HCT116 (cell line): ENCODE measurements at regions not wholly inside any gene's neighbourhood (a gene's known extent, or its start where the extent isn't known, plus 50 kb on each side); places are given as distances from the start of the nearest gene placed in this dataset.

Experiments
- ATAC-seq: fragments of 200-7000 bp; cut with Tn5 transposase; 2 replicates; pipeline ENCODE4 v1.9.1; 2020; ENCODE audit warnings: mild to moderate bottlenecking, moderate library complexity
- BruUV-seq: library from RNA; stranded (reverse); fragments of 400-500 nt; replicated peaks from 2 replicates; lab custom pipeline; 2021; lab: Mats Ljungman, UMichigan
- CTCF ChIA-PET: fragments of 300-600 bp; sonication (Branson Sonifier 250); formaldehyde crosslinking; loops from one replicate; lab custom pipeline; 2021; ENCODE audit warnings: antibody characterized with exemption; lab: Charles Lee
- POLR2A ChIA-PET: fragments of 300-600, 350-600 bp; sonication (Branson Sonifier 250); formaldehyde crosslinking; loops from one replicate; lab custom pipeline; 2021; ENCODE audit warnings: antibody characterized with exemption; lab: Charles Lee
- RAD21 ChIA-PET, 2 experiments: fragments of 300-600 bp; sonication (Branson Sonifier 250); formaldehyde crosslinking; loops; one replicate each; lab custom pipeline; 2023; ENCODE audit warnings: low total read pairs in 2 of 2; ENCODE audit not compliant: uncharacterized antibody in 2 of 2, unreplicated experiment in 2 of 2, low non-redundant PET in 1 of 2; lab: Charles Lee
- DNase-seq: peaks from one replicate; pipeline ENCODE4 v3.0.0-alpha.2; 2010; ENCODE audit warnings: low read depth, low spot score
- H2AFZ ChIP-seq: fragments of 200-600 bp; shearing (Covaris generic), sonication (generic); 2 replicates; pipeline ENCODE4 v1.6.1; 2017; ENCODE audit warnings: low read depth, mixed run types, mixed read lengths, antibody characterized with exemption, low read length; ENCODE audit not compliant: poor library complexity, severe bottlenecking
- H3K27ac ChIP-seq: 2 replicates; pipeline ENCODE4 v1.5.1; 2012; ENCODE audit warnings: low read depth, low read length
- H3K27me3 ChIP-seq: fragments of 200-600 bp; sonication (generic); 2 replicates; pipeline ENCODE4 v1.6.1; 2016; ENCODE audit warnings: mixed run types, low read length, mixed read lengths; ENCODE audit not compliant: insufficient read depth
- H3K36me3 ChIP-seq, 2 experiments: fragments of 200-500 bp in 1 of 2; fragments of 200-600 bp in 1 of 2; sonication (Bioruptor generic) in 1 of 2; sonication (generic) in 1 of 2; 2 replicates each; pipeline versions ENCODE4 v1.5.1 to v1.6.1; 2014 to 2016; ENCODE audit warnings: low read length in 2 of 2, inconsistent platforms in 1 of 2, mixed read lengths in 1 of 2, mixed run types in 1 of 2; ENCODE audit not compliant: insufficient read depth in 2 of 2, control insufficient read depth in 1 of 2
- H3K4me1 ChIP-seq, 2 experiments: fragments of 200-600 bp in 1 of 2; sonication (generic) in 1 of 2; 2 replicates each; pipeline versions ENCODE4 v1.5.1 to v1.6.1; 2012 to 2017; ENCODE audit warnings: low read length in 2 of 2, inconsistent platforms in 1 of 2, mild to moderate bottlenecking in 1 of 2, mixed read lengths in 1 of 2, mixed run types in 1 of 2, moderate library complexity in 1 of 2; ENCODE audit not compliant: insufficient read depth in 2 of 2, control insufficient read depth in 1 of 2
- H3K4me2 ChIP-seq: fragments of 200-600 bp; sonication (generic); 2 replicates; pipeline ENCODE4 v1.6.1; 2017; ENCODE audit warnings: mixed run types, low read length, mixed read lengths
- H3K4me3 ChIP-seq, 2 experiments: fragments of 200-600 bp in 1 of 2; sonication (generic) in 1 of 2; replicated peaks in 1 of 2; 2 replicates each; pipeline ENCODE4 v1.5.1; 2011 to 2016; ENCODE audit warnings: low read length in 2 of 2, control low read depth in 1 of 2, low read depth in 1 of 2, mild to moderate bottlenecking in 1 of 2, mixed read lengths in 1 of 2, mixed run types in 1 of 2
- H3K79me2 ChIP-seq: fragments of 200-600 bp; sonication (generic); 2 replicates; pipeline ENCODE4 v1.6.1; 2017; ENCODE audit warnings: mild to moderate bottlenecking, mixed run types, low read length, moderate library complexity, mixed read lengths; ENCODE audit not compliant: insufficient read depth
- H3K9ac ChIP-seq: fragments of 200-600 bp; sonication (generic); 2 replicates; pipeline ENCODE4 v1.6.1; 2016; ENCODE audit warnings: low read length, mixed read lengths
- H3K9me2 ChIP-seq: fragments of 200-600 bp; sonication (generic), shearing (Covaris generic); 2 replicates; pipeline ENCODE4 v1.6.1; 2017; ENCODE audit warnings: mixed run types, mild to moderate bottlenecking, moderate library complexity; ENCODE audit not compliant: insufficient read depth
- H3K9me3 ChIP-seq, 2 experiments: fragments of 200-500 bp in 1 of 2; fragments of 200-600 bp in 1 of 2; sonication (Bioruptor generic) in 1 of 2; sonication (generic) in 1 of 2; 2 replicates each; pipeline ENCODE4 v1.6.1; 2014 to 2017; ENCODE audit warnings: low read length in 2 of 2, mixed read lengths in 2 of 2, inconsistent platforms in 1 of 2, low read depth in 1 of 2, mild to moderate bottlenecking in 1 of 2, mixed run types in 1 of 2, moderate library complexity in 1 of 2; ENCODE audit not compliant: control insufficient read depth in 1 of 2, insufficient read depth in 1 of 2
- H4K20me1 ChIP-seq: fragments of 200-600 bp; sonication (generic), shearing (Covaris generic); 2 replicates; pipeline ENCODE4 v1.6.1; 2017; ENCODE audit warnings: mixed run types, mild to moderate bottlenecking, moderate library complexity; ENCODE audit not compliant: insufficient read depth
- CBX3 ChIP-seq: IDR thresholded peaks from 2 replicates; pipeline ENCODE4 v1.6.1; 2012; ENCODE audit warnings: low read depth
- CEBPB ChIP-seq: IDR thresholded peaks from 2 replicates; pipeline ENCODE4 v1.6.1; 2012; ENCODE audit warnings: low read depth
- CTCF ChIP-seq, 3 experiments: fragments of 200-600 bp in 1 of 3; sonication (generic) in 1 of 3; IDR thresholded peaks in 2 of 3; conservative IDR thresholded peaks in 1 of 3; 2 replicates each; pipeline ENCODE4 v1.5.1; 2012 to 2017; ENCODE audit warnings: low read depth in 2 of 3, low read length in 2 of 3, antibody characterized with exemption in 1 of 3, borderline replicate concordance in 1 of 3, control low read depth in 1 of 3, mild to moderate bottlenecking in 1 of 3, mixed read lengths in 1 of 3, mixed run types in 1 of 3, moderate library complexity in 1 of 3; ENCODE audit not compliant: insufficient read depth in 1 of 3
- EGR1 ChIP-seq: IDR thresholded peaks from 2 replicates; pipeline ENCODE4 v1.6.1; 2012; ENCODE audit warnings: low read depth
- ELF1 ChIP-seq: IDR thresholded peaks from 2 replicates; pipeline ENCODE4 v1.6.1; 2012; ENCODE audit warnings: low read depth, borderline replicate concordance
- EZH2 ChIP-seq: fragments of 200-600 bp; sonication (generic); IDR thresholded peaks from 2 replicates; pipeline ENCODE4 v1.6.1; 2017; ENCODE audit warnings: antibody characterized with exemption, mixed run types
- FOSL1 ChIP-seq: IDR thresholded peaks from 2 replicates; pipeline ENCODE4 v1.6.1; 2012; ENCODE audit warnings: low read depth
- MAX ChIP-seq: IDR thresholded peaks from 2 replicates; pipeline ENCODE4 v1.6.1; 2012
- POLR2A ChIP-seq: IDR thresholded peaks from 2 replicates; pipeline ENCODE4 v1.7.0; 2011; ENCODE audit warnings: borderline replicate concordance; ENCODE audit not compliant: insufficient read depth, insufficient read length; ENCODE audit errors: extremely low read depth
- RAD21 ChIP-seq: IDR thresholded peaks from 2 replicates; pipeline ENCODE4 v1.6.1; 2012; ENCODE audit warnings: low read depth, mild to moderate bottlenecking
- SIN3A ChIP-seq: IDR thresholded peaks from 2 replicates; pipeline ENCODE4 v1.6.1; 2012; ENCODE audit warnings: low read depth
- SP1 ChIP-seq: IDR thresholded peaks from 2 replicates; pipeline ENCODE4 v1.6.1; 2012; ENCODE audit warnings: low read depth
- YY1 ChIP-seq: IDR thresholded peaks from 2 replicates; pipeline ENCODE4 v1.6.1; 2011; ENCODE audit warnings: low read length, low read depth, moderate library complexity, mild to moderate bottlenecking; ENCODE audit not compliant: insufficient replicate concordance; ENCODE audit errors: extremely low read depth
- ZBTB33 ChIP-seq: IDR thresholded peaks from 2 replicates; pipeline ENCODE4 v1.6.1; 2011; ENCODE audit warnings: mild to moderate bottlenecking, low read length, moderate library complexity; ENCODE audit not compliant: insufficient replicate concordance; ENCODE audit errors: extremely low read depth
- ZFX ChIP-seq: fragments of 450-650 bp; IDR thresholded peaks from 2 replicates; pipeline ENCODE4 v1.6.1; 2017
- ZNF274 ChIP-seq: fragments of 200-500 bp; sonication (Bioruptor generic); IDR thresholded peaks from 2 replicates; pipeline ENCODE4 v1.6.1; 2014; ENCODE audit warnings: mild to moderate bottlenecking, low read depth, low read length, inconsistent platforms
- intact Hi-C: fragments of 100-400 bp; cut with micrococcal nuclease; formaldehyde crosslinking; loops from 2 replicates; pipeline ENCODE4 v1.10.0; 2022

- H3K4me2 ChIP-seq, result no peak overlapping the region
- H4K20me1 ChIP-seq, result no peaks in the 10 kb centered on the region
- no peak overlapping the region for H2AFZ ChIP-seq
- intact Hi-C loops, result no loop called here
- no peak for TF ChIP-seq EZH2
- TF ChIP-seq CBX3, result no peak; the same call in 1 of the 2 replicates
- TF ChIP-seq YY1, result no peak
- no peak for TF ChIP-seq ZNF274
- POLR2A ChIA-PET, result no interaction called here
- DNase-seq (no peak), ATAC-seq (no peak)
- CTCF ChIA-PET, result no interaction called here
- no peaks in the 10 kb centered on the region for H3K36me3 ChIP-seq
- H3K9me2 ChIP-seq, result no peaks in the 10 kb centered on the region
- BruUV-seq, result no TSS peak
- RAD21 ChIA-PET, result no interaction called here
- H3K9ac ChIP-seq, result no peak overlapping the region
- no peaks in the 10 kb centered on the region for H3K79me2 ChIP-seq
- H3K4me3 ChIP-seq, result no peak overlapping the region
- H3K4me1 ChIP-seq, result peaks cover 4 to 16% of the 10 kb centered on the region in 2 experiments; a peak in 2 of 4 replicates
- H3K9me3 ChIP-seq, result peaks cover 0 to 3% of the 10 kb centered on the region in 2 experiments; a peak in 1 of 4 replicates
- H3K27ac ChIP-seq, result no peak overlapping the region
- H3K27me3 ChIP-seq, result no peaks in the 10 kb centered on the region
These were observed 183.9 kb downstream of the MYRFL start for GRCh38 chr12:70008944-70009343.

GRCh38 chr12:70011353-70011752 lies 186.3 kb downstream of the MYRFL start:
- DNase-seq (no peak), ATAC-seq (no peak)
- no peaks in the 10 kb centered on the region for H4K20me1 ChIP-seq
- no peaks in the 10 kb centered on the region for H3K9me2 ChIP-seq
- H3K9me3 ChIP-seq, result peaks cover 0 to 3% of the 10 kb centered on the region in 2 experiments; a peak in 1 of 4 replicates
- H2AFZ ChIP-seq, result no peak overlapping the region
- POLR2A ChIA-PET, result no interaction called here
- no peak overlapping the region for H3K27ac ChIP-seq
- CTCF ChIA-PET, result no interaction called here
- H3K4me3 ChIP-seq, result no peak overlapping the region
- TF ChIP-seq ZNF274, result no peak
- TF ChIP-seq ZFX, result no peak
- no peak for TF ChIP-seq CTCF (IDR thresholded peaks at IDR 0.05 in 2 of 3, conservative IDR thresholded peaks at IDR 0.05 in 1 of 3; ENCODE audit: borderline replicate concordance in 1 of 3, insufficient read depth in 1 of 3, low read depth in 2 of 3, low read length in 2 of 3)
- TF ChIP-seq SP1, result no peak
- no peak for TF ChIP-seq YY1
- TF ChIP-seq POLR2A, result no peak
- TF ChIP-seq ZBTB33, result no peak
- TF ChIP-seq MAX, result no peak
- TF ChIP-seq EGR1, result no peak
- TF ChIP-seq CBX3, result no peak
- TF ChIP-seq FOSL1, result no peak
- TF ChIP-seq RAD21, result no peak
- no peak for TF ChIP-seq ELF1
- no peak for TF ChIP-seq SIN3A
- TF ChIP-seq CEBPB, result no peak
- BruUV-seq, result no TSS peak
- no peak overlapping the region for H3K9ac ChIP-seq
- intact Hi-C loops, result no loop called here
- H3K4me2 ChIP-seq, result no peak overlapping the region
- no peaks in the 10 kb centered on the region for H3K79me2 ChIP-seq
- RAD21 ChIA-PET, result no interaction called here
- no peaks in the 10 kb centered on the region for H3K27me3 ChIP-seq
- H3K4me1 ChIP-seq, result peaks cover 4 to 16% of the 10 kb centered on the region in 2 experiments; a peak in 2 of 4 replicates
- no peaks in the 10 kb centered on the region for H3K36me3 ChIP-seq
